Ramos (cell line): ENCODE measurements at regions not wholly inside any gene's neighbourhood (a gene's known extent, or its start where the extent isn't known, plus 50 kb on each side); places are given as distances from the start of the nearest gene placed in this dataset.
"Not testable (repeated sequence)": the region's sequence is repeated elsewhere in the genome, so short reads cannot be mapped to it uniquely, and the experiment has no call there.

Experiments
- in situ Hi-C: fragments of 300-500 bp; cut with MboI; formaldehyde crosslinking; loops from one replicate; pipeline ENCODE4 v1.14.3; 2022; ENCODE audit warnings: low sequenced_read_pairs; ENCODE audit not compliant: unreplicated experiment

- in situ Hi-C loops, result no loop called here
These were observed 50.8 kb upstream of the PCSK1 start for GRCh38 chr5:96483878-96484277.

GRCh38 chr5:96487859-96488258 is 54.8 kb upstream of the PCSK1 start:
- in situ Hi-C loops, result no loop called here

GRCh38 chr5:96489532-96489931 is 56.5 kb upstream of the PCSK1 start:
- in situ Hi-C loops, result no loop called here

DNA sequence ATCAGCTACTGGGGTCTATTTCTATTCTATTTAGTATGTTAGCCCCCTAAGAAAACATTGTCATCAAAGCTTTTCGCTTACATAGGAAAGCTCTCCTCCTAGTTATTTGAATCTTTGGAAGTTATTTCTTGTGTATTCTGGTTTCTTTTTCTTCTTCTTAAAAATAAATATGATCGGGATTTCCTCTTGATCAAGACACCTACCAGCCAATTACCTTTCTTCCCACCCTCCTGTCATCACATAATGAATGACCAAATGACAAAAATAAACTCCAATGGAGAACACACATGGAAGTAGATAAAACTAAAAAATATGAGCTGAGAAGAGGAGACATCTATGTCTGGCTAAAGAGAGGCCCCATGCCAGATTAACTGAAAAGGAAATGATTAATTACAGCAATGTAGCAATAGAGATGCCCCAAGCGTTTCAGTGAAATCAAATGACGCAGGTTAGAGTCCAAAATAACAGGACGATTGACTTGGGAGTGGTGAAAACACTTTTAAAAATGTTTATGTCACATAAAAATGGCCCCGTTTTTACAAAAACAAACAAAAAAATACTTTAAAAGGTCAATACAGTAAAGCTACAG is 59.5 kb upstream of the PCSK1 start:
- in situ Hi-C loops, result no loop called here

GRCh38 chr5:96493219-96493790 is 60.3 kb upstream of the PCSK1 start:
- in situ Hi-C loops, result no loop called here

DNA sequence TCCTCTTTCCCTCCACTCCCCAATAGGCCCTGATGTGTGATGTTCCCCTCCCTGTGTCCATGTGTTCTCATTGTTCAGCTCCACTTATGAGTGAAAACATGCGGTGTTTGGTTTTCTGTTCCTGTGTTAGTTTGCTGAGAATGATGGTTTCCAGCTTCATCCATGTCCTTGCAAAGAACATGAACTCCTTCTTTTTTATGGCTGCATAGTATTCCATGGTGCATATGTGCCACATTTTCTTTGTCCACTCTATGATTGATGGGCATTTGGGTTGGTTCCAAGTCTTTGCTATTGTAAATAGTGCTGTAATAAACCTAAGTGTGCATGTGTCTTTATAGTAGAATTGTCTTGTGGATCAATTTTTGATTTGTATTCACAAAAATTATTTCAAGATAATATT is 62.4 kb upstream of the PCSK1 start:
- in situ Hi-C loops, result not testable (repeated sequence)

- in situ Hi-C loops, result not testable (repeated sequence)
These were observed 64.0 kb upstream of the PCSK1 start for GRCh38 chr5:96497027-96497426.

- in situ Hi-C loops, result no loop called here
These were observed 66.8 kb upstream of the PCSK1 start for GRCh38 chr5:96499753-96500345.

DNA sequence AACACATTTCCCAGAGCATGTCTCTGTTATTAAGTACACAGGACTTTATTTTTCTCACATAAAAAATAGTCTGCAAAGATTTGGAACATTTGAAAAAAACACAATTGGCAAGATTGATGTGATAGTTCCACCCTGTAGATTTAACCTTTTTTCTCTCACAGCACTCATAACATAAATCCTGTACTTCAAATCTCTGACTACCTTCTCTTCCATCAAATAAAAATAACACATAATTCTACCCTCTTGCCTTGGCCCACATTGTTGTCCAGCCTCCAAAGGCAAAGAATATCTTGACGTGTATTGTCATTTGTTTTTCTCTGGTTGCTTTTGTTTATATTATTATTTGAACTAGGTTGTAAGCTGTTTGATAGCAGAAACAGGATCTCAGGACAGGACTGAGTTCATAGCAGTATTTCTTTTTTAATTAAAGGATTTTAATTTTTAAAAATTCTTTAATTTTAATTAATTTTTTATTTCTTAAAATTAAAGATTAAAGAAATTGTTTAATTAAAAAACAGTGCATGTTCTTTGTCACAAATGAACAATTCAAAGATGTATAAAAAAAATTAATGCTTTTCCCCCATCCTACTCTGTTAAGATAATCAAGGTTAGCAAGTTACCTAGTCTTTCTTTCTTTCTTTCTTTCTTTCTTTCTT is 69.1 kb upstream of the PCSK1 start:
- in situ Hi-C loops, result no loop called here

DNA sequence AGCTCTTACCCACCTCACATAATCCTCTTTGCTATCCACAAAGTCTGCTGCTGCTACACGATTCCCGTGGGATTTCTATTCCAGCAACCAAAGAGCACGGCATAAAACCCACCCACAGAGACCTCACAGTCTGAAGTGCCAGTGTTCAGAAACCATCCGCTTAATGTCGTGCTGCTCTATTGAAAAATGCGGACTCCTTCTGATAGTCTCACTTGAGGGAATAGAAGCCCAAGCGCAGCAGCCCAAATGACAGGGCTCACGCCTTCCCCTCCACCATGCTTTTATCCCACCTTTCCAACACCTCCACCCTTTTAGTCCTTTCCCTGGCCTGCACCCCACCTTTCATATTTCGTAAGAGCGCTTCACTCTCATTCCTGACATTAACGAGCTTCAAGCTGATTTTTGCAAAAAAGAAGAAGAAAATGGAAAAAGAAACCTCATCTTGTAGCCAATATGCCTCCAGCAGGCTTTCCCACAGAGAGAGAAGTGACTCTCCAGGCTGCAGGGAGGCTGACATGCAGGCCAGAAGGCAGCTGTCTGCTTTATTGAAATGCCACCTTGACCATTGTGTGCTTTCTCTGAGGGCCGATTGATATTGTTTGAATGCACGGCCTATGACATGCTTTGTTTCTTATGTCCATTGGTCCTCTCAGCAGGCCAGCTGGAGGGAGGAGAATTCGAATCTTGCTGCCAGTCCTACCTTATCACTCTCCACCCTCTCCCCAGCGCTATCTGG is 70.6 kb upstream of the PCSK1 start:
- in situ Hi-C loops, result no loop called here

DNA sequence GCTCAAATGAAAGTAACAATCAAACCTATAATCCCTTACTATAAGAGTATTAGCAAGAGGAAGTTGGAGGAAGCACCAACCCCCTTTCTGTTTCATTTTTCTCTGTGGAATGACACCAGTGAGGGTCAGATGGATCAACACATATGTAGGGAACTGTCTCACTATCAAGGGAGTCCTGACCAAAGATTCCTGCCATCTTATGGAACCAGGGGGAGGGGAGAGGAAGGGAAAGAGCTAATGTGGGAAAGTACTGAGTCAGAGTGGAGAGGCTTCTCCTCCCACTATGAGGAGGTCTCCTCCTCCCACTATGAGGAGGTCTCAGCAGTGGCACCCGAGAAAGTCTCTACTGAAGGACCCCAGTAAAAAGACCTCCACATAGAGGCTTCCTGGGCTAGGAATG is 73.3 kb upstream of the PCSK1 start:
- in situ Hi-C loops, result no loop called here

GRCh38 chr5:96506866-96507527 is 73.9 kb upstream of the PCSK1 start:
- in situ Hi-C loops, result no loop called here

GRCh38 chr5:96509316-96509715 is 76.3 kb upstream of the PCSK1 start:
- in situ Hi-C loops, result no loop called here

DNA sequence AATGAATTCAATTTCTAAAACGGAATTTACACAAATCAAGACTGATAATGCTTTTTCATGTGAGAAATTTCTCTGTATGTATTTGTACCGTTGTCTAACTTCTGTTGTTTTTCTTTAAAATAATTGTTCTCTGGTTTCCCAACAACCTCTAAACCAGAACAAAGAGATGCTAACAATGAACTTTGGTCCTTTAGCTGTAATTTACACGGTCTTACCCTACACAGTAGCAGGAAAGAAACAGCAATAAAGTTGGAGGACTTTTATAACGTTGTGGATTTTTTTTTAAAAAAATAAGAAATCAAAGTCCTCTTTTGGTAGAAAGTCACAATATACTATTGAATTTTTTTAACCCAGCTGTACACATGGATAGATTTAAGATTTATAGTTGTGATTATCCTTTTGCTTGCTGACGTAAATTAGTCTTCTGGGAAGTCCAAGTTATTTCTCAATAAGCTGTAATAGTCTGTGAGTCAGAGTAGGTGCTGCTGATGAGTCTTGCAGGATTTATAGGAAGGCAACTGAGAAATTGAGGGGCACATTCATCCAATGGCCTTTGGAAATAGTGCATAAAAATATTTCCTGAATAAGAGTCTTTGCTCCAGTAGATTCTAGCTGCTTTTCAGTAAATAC is 76.8 kb upstream of the PCSK1 start:
- in situ Hi-C loops, result no loop called here

DNA sequence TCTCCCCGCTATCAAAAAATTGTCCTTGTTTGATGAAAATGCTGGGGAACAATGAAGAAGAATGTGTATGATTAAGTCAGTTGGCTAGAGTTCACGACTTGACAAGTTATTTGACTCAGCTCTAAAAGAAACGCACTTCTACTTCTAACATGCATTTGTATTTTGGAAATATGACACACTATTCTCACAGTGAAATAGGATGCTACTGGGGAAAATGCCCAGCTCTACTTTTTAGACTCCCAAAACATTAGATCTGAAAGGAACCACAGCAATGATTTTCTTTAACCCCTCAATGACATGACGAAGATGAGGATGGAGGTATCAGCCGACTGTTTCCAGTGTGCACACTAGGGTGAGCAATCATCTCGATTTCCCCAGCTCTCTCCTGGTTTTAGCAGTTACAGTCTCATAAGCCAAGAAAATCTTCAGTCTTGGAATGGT is 83.6 kb upstream of the PCSK1 start:
- in situ Hi-C loops, result no loop called here

DNA sequence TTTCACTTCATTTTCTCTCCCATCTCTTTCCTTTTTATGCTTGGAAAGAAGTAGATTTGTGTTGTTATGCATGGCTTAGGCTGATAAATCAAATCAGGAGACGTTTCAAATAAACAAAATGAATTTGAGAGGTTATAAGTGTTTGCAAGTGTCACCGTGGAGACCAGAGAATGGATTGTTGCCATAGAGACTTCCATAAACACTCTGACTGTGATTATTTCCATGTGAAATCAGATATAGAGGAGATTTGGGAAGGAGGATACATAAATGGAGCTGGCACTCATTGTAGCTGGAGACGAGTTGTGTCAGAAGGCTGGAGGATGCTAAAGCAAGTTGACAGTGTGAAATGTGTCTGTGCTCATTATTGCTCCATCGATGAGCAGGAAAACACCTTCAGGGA is 84.2 kb upstream of the PCSK1 start:
- in situ Hi-C loops, result no loop called here

- in situ Hi-C loops, result no loop called here
These were observed 87.3 kb upstream of the PCSK1 start for GRCh38 chr5:96520345-96520744.

DNA sequence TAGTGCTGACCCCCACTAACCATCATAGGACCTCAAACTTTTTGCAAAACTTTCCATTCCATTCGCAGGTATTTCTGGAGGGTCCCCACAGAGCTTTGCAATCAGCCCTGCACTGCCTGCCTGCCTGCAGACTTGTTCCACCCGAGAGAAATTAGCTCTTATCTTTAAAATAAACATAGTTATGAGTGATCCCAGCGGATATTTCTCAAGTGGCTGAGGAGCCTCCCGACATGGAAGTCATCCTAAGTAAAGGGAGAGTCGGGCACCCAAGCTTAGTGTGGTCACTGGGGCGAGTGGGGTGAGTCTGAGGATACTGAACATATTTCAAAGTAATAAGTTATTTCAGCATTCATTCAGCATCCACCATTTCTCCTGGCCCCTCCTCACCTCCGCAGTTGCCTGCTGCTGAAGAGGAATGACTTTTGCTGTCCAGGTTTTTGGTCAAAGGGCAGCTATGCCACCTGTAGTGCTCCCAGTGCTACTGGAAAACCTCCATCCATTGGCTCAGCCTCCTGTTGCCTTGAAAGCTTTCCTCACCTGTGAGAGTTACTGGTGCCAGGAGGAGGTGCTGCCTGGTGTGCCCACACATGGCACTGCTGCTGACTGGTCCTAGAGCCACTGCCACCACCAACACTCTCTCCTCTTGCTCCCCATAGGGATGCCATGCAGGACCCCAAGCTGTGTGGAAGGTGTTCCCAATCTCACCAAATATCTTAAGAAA is 89.7 kb upstream of the PCSK1 start:
- in situ Hi-C loops, result no loop called here
